Fibroblast of villous mesenchyme (primary cell): ENCODE measurements at regions not wholly inside any gene's neighbourhood (a gene's known extent, or its start where the extent isn't known, plus 50 kb on each side); places are given as distances from the start of the nearest gene placed in this dataset.

Source experiments
- DNase-seq: peaks from one replicate; pipeline ENCODE4 v3.0.0-alpha.2; 2010; ENCODE audit warnings: low read depth
- H3K4me3 ChIP-seq: 2 replicates; pipeline ENCODE4 v1.5.1; 2011; ENCODE audit warnings: low read depth, mild to moderate bottlenecking, low read length
- CTCF ChIP-seq: IDR thresholded peaks from 2 replicates; pipeline ENCODE4 v1.5.1; 2012; ENCODE audit warnings: low read depth, mild to moderate bottlenecking, low read length; ENCODE audit not compliant: insufficient read depth

- H3K4me3 ChIP-seq = no peak overlapping the region
- DNase-seq = no peak
- TF ChIP-seq CTCF = no peak
These were observed 144.6 kb downstream of the AKAIN1 start for GRCh38 chr18:5052491-5052890.

- DNase-seq = no peak
- TF ChIP-seq CTCF = no peak
- H3K4me3 ChIP-seq = no peak overlapping the region
These were observed 145.8 kb downstream of the AKAIN1 start for GRCh38 chr18:5051207-5051606.

- DNase-seq = no peak
- no peak overlapping the region for H3K4me3 ChIP-seq
- TF ChIP-seq CTCF = no peak
These were observed 147.9 kb downstream of the AKAIN1 start for GRCh38 chr18:5049124-5049523.

GRCh38 chr18:5040476-5040875 lies 156.6 kb downstream of the AKAIN1 start:
- no peak for TF ChIP-seq CTCF
- no peak overlapping the region for H3K4me3 ChIP-seq
- no peak for DNase-seq

- H3K4me3 ChIP-seq = no peak overlapping the region
- no peak for TF ChIP-seq CTCF
- no peak for DNase-seq
These were observed 160.5 kb downstream of the AKAIN1 start for GRCh38 chr18:5036523-5036922.

- no peak overlapping the region for H3K4me3 ChIP-seq
- no peak for DNase-seq
- no peak for TF ChIP-seq CTCF
These were observed 165.8 kb downstream of the AKAIN1 start for GRCh38 chr18:5031216-5031615.

GRCh38 chr18:5030636-5031035 lies 166.4 kb downstream of the AKAIN1 start:
- DNase-seq = no peak
- H3K4me3 ChIP-seq = no peak overlapping the region
- no peak for TF ChIP-seq CTCF
